Mesothelial cell of epicardium (in vitro differentiated cells): ENCODE measurements at regions not wholly inside any gene's neighbourhood (a gene's known extent, or its start where the extent isn't known, plus 50 kb on each side); places are given as distances from the start of the nearest gene placed in this dataset.

Experiments used
- DNase-seq, 2 experiments: peaks; one replicate each; pipeline ENCODE4 v3.0.0; 2021; ENCODE audit warnings: low spot score in 2 of 2; ENCODE audit not compliant: unreplicated experiment in 2 of 2
- H3K27ac Mint-ChIP-seq: 2 replicates; pipeline ENCODE4 v1.8.0; 2021; ENCODE audit warnings: mixed read lengths
- H3K27me3 Mint-ChIP-seq: 2 replicates; pipeline ENCODE4 v1.8.0; 2021; ENCODE audit warnings: low read depth, mixed read lengths
- H3K36me3 Mint-ChIP-seq: 2 replicates; pipeline ENCODE4 v1.8.0; 2021; ENCODE audit warnings: mixed read lengths
- H3K4me1 Mint-ChIP-seq: 2 replicates; pipeline ENCODE4 v1.8.0; 2021; ENCODE audit warnings: mixed read lengths
- H3K4me3 Mint-ChIP-seq: 2 replicates; pipeline ENCODE4 v1.8.0; 2021; ENCODE audit warnings: mild to moderate bottlenecking, moderate library complexity, mixed read lengths
- H3K9me3 Mint-ChIP-seq: 2 replicates; pipeline ENCODE4 v1.8.0; 2021; ENCODE audit warnings: mixed read lengths
- TF ChIP-seq, protein P1 (sequence below): fragments of 200-600 bp; sonication (generic); IDR thresholded peaks from one replicate; pipeline ENCODE4 v1.5.0; 2021; ENCODE audit warnings: antibody characterized with exemption; ENCODE audit not compliant: unreplicated experiment

DNA sequence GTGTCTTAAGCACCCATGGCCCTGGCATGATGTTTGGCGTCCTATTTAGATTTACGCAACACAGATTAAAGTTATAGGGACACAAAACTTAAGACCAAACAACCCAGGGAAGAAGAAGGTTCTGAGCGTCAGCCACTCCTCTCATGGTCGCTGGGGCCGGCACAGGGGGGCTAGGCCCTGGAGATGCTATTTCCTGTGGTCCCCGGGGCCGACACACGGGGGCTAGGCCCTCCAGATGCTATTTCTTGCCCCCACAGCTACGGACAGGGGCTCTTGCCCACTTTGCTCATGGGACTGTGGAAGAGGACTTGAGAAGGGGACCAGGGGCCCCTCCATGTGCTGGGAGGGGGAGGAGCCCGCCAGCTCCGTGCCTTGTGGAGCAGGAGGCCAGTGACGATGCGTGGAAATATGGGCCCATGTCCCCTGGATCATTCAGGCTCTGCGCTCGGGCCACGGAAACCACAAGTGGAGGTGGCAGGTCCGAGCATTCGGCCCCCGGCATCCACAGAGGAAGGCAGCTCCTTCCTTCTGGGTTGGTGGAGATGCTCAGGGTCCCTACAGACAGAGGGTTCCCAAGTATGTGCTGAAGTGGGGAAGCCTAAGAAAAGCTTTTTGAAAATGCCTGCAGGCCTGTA is 711.1 kb downstream of the BRD1 start:
- TF ChIP-seq, protein P1, sequence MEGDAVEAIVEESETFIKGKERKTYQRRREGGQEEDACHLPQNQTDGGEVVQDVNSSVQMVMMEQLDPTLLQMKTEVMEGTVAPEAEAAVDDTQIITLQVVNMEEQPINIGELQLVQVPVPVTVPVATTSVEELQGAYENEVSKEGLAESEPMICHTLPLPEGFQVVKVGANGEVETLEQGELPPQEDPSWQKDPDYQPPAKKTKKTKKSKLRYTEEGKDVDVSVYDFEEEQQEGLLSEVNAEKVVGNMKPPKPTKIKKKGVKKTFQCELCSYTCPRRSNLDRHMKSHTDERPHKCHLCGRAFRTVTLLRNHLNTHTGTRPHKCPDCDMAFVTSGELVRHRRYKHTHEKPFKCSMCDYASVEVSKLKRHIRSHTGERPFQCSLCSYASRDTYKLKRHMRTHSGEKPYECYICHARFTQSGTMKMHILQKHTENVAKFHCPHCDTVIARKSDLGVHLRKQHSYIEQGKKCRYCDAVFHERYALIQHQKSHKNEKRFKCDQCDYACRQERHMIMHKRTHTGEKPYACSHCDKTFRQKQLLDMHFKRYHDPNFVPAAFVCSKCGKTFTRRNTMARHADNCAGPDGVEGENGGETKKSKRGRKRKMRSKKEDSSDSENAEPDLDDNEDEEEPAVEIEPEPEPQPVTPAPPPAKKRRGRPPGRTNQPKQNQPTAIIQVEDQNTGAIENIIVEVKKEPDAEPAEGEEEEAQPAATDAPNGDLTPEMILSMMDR: no peak
- Mint-ChIP-seq H3K4me1 (peaks cover 5% of the 10 kb centered on the region), H3K27me3 (peaks cover 15% of the 10 kb centered on the region), H3K9me3 (no peaks in the 10 kb centered on the region), H3K27ac (no peak overlapping the region), H3K4me3 (no peak overlapping the region), H3K36me3 (no peaks in the 10 kb centered on the region)
- DNase-seq: no peak

DNA sequence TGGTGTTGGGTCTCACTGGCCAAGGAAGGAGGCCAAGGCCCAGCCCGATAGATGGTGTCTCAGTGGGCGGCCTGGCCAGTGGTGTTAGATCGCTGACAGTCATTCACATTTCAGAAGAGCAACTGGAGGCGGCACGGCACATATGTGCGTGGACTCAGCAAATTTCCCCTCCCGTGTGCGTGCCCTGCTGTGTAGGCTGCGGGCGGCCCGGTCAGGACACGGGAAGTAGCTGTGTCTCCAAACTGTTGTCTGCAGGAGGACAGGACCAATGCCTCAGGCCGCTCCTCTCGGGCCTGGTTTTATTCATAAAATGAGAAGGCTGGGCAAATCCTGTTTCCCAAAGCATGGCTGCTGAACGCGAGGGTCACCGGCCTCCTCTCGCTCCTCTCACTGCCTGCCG is 711.7 kb downstream of the BRD1 start:
- H3K4me1 Mint-ChIP-seq: peaks cover 5% of the 10 kb centered on the region
- TF ChIP-seq, protein P1: no peak
- peaks cover 11% of the 10 kb centered on the region for H3K27me3 Mint-ChIP-seq
- no peak for DNase-seq
- H3K4me3 Mint-ChIP-seq: no peak overlapping the region
- H3K36me3 Mint-ChIP-seq: no peaks in the 10 kb centered on the region
- H3K27ac Mint-ChIP-seq: no peak overlapping the region
- no peaks in the 10 kb centered on the region for H3K9me3 Mint-ChIP-seq

DNA sequence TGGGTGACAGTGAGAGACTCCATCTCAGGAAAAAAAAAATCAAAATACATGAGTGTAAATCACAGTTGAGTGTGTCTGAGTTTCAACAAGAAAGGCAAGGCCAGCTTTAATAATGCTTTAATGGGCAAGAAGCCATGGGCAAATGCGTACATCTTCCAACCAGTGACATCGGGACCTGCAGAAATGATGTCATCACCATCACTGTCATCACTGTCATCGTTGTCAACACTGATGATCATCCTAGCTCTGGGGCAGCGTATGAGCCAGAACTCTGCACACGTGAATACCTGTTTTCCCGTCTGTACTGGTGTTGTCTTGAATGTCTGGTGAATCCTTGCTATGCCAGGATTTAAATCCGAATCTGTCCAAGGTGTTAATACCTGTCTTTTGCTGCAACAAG is 712.5 kb downstream of the BRD1 start:
- Mint-ChIP-seq H3K4me1 (peaks cover 6% of the 10 kb centered on the region), H3K4me3 (no peak overlapping the region), H3K27ac (no peak overlapping the region), H3K9me3 (no peaks in the 10 kb centered on the region), H3K36me3 (no peaks in the 10 kb centered on the region), H3K27me3 (peaks cover 10% of the 10 kb centered on the region)
- TF ChIP-seq, protein P1: no peak
- no peak for DNase-seq

DNA sequence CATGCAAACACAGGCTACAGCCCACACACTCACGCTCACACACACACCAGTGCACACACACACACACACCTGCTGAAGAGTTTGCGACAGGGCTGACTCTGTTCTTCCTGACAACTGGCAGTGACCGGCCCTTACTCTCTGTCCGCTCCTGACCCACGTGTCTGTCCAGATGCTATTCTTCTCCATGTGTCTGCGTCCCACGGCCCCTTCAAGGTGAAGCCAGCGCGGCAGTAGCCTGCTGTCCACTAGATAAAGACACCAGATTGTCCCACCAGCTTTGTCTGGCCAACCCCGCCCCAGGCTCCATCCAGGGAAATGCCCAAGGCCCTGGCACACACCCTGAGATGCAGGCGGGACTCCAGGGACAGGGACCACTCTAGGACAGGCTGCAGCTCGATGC is 713.9 kb downstream of the BRD1 start:
- H3K27me3 Mint-ChIP-seq: peaks cover 8% of the 10 kb centered on the region
- TF ChIP-seq, protein P1: no peak
- no peaks in the 10 kb centered on the region for H3K36me3 Mint-ChIP-seq
- H3K27ac Mint-ChIP-seq: no peak overlapping the region
- peaks cover 3% of the 10 kb centered on the region for H3K4me1 Mint-ChIP-seq
- no peak overlapping the region for H3K4me3 Mint-ChIP-seq
- H3K9me3 Mint-ChIP-seq: no peaks in the 10 kb centered on the region
- no peak for DNase-seq

DNA sequence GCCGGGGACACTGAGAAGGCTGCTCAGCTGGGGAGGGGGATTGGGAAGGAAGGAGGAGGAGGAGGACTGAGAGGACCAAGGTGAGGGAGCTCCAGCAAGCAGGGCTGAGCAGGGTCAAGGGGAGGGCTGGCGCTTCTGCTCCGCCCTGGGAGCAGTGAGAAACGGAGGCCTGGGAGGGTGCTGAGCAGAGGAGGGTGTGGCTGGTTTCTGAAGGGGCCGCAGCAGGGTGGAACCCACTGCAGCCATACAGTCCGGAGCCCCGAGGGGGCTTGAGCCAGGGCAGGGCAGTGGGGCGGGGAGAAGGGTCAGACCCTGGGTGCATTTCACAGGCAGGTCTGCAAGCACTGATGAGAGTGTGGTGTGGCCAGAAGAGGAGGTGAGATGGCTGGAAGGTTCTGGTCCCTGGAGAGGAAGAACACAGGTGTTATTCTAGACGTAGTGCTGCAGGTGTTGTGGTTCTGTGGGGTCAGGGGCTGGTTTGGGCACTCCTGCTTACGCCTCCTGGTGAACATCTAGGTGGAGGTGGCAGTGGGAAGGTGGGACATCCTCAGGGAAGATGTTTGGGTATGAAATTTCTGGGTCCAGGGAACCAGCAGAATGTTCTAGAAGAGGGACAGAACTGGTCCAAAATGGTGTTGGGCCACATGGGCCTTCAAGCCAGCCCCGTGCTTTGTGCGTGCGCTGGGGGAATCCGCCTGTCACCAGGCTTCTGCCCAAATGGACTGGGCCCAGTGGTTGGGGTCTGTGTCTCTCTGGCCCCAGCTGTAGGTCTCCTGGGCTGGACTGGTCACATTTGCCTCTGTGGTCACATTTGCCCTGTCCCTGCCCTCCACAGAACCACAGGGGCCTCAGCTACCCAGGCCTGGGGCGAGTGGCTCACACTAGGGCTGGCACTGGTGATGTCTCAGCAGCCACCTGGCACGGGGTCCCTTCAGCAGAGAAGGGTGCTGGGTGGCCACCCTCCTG is 714.7 kb downstream of the BRD1 start:
- DNase-seq: no peak
- Mint-ChIP-seq H3K36me3 (no peaks in the 10 kb centered on the region), H3K27me3 (peaks cover 11% of the 10 kb centered on the region), H3K4me1 (peaks cover 3% of the 10 kb centered on the region), H3K9me3 (no peaks in the 10 kb centered on the region), H3K27ac (no peak overlapping the region), H3K4me3 (no peak overlapping the region)
- TF ChIP-seq, protein P1: no peak
